ENCODE measurements at regions not wholly inside any gene's neighbourhood (a gene's known extent, or its start where the extent isn't known, plus 50 kb on each side); places are given as distances from the start of the nearest gene placed in this dataset.

DNA sequence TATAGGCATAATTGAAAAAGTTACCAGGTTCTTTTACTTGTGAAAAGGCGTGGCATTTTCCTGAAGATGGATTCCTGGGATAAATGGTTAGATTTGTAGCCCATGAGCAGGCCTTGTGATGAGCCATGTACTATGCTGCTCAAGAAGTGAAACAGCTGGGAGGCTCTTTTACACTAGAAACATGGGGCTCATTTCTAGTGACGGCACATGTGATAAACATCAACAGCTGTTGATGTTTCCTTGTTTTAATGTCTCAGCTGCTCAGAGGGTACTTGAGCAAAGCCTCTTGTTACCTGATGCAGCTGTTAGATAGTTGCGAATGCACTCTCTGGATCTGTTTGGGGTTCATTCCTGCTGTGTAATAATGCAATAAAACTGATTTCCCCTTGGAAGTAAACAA, 396.8 kb downstream of the GUCY1A2 start:
- TF ChIP-seq, protein P1, sequence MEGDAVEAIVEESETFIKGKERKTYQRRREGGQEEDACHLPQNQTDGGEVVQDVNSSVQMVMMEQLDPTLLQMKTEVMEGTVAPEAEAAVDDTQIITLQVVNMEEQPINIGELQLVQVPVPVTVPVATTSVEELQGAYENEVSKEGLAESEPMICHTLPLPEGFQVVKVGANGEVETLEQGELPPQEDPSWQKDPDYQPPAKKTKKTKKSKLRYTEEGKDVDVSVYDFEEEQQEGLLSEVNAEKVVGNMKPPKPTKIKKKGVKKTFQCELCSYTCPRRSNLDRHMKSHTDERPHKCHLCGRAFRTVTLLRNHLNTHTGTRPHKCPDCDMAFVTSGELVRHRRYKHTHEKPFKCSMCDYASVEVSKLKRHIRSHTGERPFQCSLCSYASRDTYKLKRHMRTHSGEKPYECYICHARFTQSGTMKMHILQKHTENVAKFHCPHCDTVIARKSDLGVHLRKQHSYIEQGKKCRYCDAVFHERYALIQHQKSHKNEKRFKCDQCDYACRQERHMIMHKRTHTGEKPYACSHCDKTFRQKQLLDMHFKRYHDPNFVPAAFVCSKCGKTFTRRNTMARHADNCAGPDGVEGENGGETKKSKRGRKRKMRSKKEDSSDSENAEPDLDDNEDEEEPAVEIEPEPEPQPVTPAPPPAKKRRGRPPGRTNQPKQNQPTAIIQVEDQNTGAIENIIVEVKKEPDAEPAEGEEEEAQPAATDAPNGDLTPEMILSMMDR (conservative IDR thresholded peaks at IDR 0.05 in 1 of 2, IDR thresholded peaks at IDR 0.05 in 1 of 2; ENCODE audit: low read depth in 1 of 2, low read length in 2 of 2): no peak
- TF ChIP-seq EZH2 (IDR thresholded peaks at IDR 0.05; ENCODE audit: low read length, missing control alignments): no peak
